SW480 (cell line): ENCODE measurements at regions not wholly inside any gene's neighbourhood (a gene's known extent, or its start where the extent isn't known, plus 50 kb on each side); places are given as distances from the start of the nearest gene placed in this dataset.

ENCODE experiments used
- DNase-seq: peaks from one replicate; pipeline ENCODE4 v3.0.0-alpha.2; 2016; ENCODE audit warnings: low spot score

- no peak for DNase-seq
These were observed 62.1 kb upstream of the CRBN start for GRCh38 chr3:3241596-3241995.

- DNase-seq = no peak
These were observed 61.5 kb upstream of the CRBN start for GRCh38 chr3:3240986-3241385.

GRCh38 chr3:3237979-3238378 lies 58.5 kb upstream of the CRBN start:
- DNase-seq = no peak

- no peak for DNase-seq
These were observed 52.8 kb upstream of the CRBN start for GRCh38 chr3:3232251-3232650.
